ENCODE measurements at regions not wholly inside any gene's neighbourhood (a gene's known extent, or its start where the extent isn't known, plus 50 kb on each side); places are given as distances from the start of the nearest gene placed in this dataset.

- TF ChIP-seq CTCF (conservative IDR thresholded peaks at IDR 0.05; ENCODE audit: low read depth, low read length) (no peak), POLR2A (IDR thresholded peaks at IDR 0.05; ENCODE audit: low read depth, low read length) (no peak), USF2 (IDR thresholded peaks at IDR 0.05; ENCODE audit: low read depth, low read length) (no peak), MAZ (IDR thresholded peaks at IDR 0.05; ENCODE audit: borderline replicate concordance, low read depth, low read length) (no peak)
Measured at GRCh38 chr9:110031511-110032173, 176.3 kb downstream of the C9orf152 start.

Data from IMR-90 (cell line).